ENCODE measurements at regions not wholly inside any gene's neighbourhood (a gene's known extent, or its start where the extent isn't known, plus 50 kb on each side); places are given as distances from the start of the nearest gene placed in this dataset.

DNA sequence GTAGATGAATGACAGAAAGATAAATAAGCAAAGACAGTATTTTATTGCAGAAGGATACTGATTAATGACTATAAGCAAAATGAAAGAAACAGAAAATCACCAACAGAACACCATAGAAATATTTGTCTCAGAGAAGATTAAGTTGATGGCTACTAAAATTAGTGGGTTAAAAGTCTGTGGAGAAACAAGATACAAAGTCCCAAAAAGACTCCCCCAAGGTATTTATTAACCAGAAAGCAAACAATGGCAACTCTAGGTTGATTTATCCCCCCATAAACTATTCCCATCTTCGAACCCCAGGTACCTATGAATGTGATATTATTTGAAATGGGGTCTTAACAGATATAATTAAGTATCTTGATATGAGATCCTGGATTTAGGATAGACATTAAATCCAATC lies 1104.5 kb upstream of the PHF14 start:
- TF ChIP-seq REST (IDR thresholded peaks at IDR 0.05; ENCODE audit: borderline replicate concordance) (no peak), POLR2AphosphoS5 (IDR thresholded peaks at IDR 0.05) (no peak), TAF1 (IDR thresholded peaks at IDR 0.05; ENCODE audit: low read depth) (no peak), MXI1 (conservative IDR thresholded peaks at IDR 0.05; ENCODE audit: poor library complexity, severe bottlenecking) (no peak), EP300 (conservative IDR thresholded peaks at IDR 0.05; ENCODE audit: poor library complexity, severe bottlenecking) (no peak)
- TF ChIP-seq, protein P1, sequence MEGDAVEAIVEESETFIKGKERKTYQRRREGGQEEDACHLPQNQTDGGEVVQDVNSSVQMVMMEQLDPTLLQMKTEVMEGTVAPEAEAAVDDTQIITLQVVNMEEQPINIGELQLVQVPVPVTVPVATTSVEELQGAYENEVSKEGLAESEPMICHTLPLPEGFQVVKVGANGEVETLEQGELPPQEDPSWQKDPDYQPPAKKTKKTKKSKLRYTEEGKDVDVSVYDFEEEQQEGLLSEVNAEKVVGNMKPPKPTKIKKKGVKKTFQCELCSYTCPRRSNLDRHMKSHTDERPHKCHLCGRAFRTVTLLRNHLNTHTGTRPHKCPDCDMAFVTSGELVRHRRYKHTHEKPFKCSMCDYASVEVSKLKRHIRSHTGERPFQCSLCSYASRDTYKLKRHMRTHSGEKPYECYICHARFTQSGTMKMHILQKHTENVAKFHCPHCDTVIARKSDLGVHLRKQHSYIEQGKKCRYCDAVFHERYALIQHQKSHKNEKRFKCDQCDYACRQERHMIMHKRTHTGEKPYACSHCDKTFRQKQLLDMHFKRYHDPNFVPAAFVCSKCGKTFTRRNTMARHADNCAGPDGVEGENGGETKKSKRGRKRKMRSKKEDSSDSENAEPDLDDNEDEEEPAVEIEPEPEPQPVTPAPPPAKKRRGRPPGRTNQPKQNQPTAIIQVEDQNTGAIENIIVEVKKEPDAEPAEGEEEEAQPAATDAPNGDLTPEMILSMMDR (IDR thresholded peaks at IDR 0.05; ENCODE audit: poor library complexity, severe bottlenecking), result no peak
- Histone ChIP-seq H3K4me2 (ENCODE audit: low read length) (no peak overlapping the region), H3F3A (ENCODE audit: insufficient read depth, low read length, poor library complexity, severe bottlenecking) (no peaks in the 10 kb centered on the region), H3K27ac (ENCODE audit: low read length) (no peak overlapping the region), H3K9me2 (ENCODE audit: insufficient read depth, low read length) (no peaks in the 10 kb centered on the region), H3K36me3 (ENCODE audit: insufficient read depth, low read length) (no peaks in the 10 kb centered on the region), H2AFZ (ENCODE audit: low read depth, low read length) (no peak overlapping the region), H3K9ac (ENCODE audit: low read length) (no peak overlapping the region), H3K79me2 (replicated peaks; ENCODE audit: insufficient read depth, low read length) (no peaks in the 10 kb centered on the region), H3K9me3 (ENCODE audit: low read length) (no peaks in the 10 kb centered on the region), H3K4me3 (ENCODE audit: low read length) (no peak overlapping the region), H4K20me1 (ENCODE audit: insufficient read depth) (no peaks in the 10 kb centered on the region), H3K27me3 (ENCODE audit: insufficient read depth, low read depth, low read length) (no peaks in the 10 kb centered on the region)

DNA sequence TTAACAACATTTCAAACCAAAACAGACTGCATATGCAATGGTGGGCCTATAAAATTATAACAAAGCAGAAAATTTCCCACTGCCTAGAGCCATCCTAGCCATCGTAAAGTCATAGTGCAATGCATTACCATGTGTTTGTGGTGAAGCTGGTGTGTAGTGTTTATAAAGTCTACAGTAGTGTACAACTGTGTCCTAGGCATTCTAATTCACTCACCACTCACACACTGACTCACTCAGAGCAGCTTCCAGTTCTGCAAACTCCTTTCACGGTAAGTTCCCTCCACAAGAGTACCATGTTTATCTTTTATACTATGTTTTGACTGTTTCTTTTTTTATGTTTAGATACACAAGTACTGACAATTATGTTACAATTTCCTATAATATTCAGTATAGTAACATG lies 1104.1 kb upstream of the PHF14 start:
- Histone ChIP-seq H3K9me3 (ENCODE audit: low read length) (no peaks in the 10 kb centered on the region), H3K9me2 (ENCODE audit: insufficient read depth, low read length) (no peaks in the 10 kb centered on the region), H3K9ac (ENCODE audit: low read length) (no peak overlapping the region), H3K79me2 (replicated peaks; ENCODE audit: insufficient read depth, low read length) (no peaks in the 10 kb centered on the region), H2AFZ (ENCODE audit: low read depth, low read length) (no peak overlapping the region), H3F3A (ENCODE audit: insufficient read depth, low read length, poor library complexity, severe bottlenecking) (no peaks in the 10 kb centered on the region), H3K4me2 (ENCODE audit: low read length) (no peak overlapping the region), H3K27me3 (ENCODE audit: insufficient read depth, low read depth, low read length) (no peaks in the 10 kb centered on the region), H3K4me3 (ENCODE audit: low read length) (no peak overlapping the region), H3K36me3 (ENCODE audit: insufficient read depth, low read length) (no peaks in the 10 kb centered on the region), H3K27ac (ENCODE audit: low read length) (no peak overlapping the region), H4K20me1 (ENCODE audit: insufficient read depth) (no peaks in the 10 kb centered on the region)
- no peak for TF ChIP-seq SMC3 (conservative IDR thresholded peaks at IDR 0.05; ENCODE audit: poor library complexity)
- no peak for TF ChIP-seq EP300 (conservative IDR thresholded peaks at IDR 0.05; ENCODE audit: poor library complexity, severe bottlenecking)
- TF ChIP-seq TAF1 (IDR thresholded peaks at IDR 0.05; ENCODE audit: low read depth), result no peak
- no peak for TF ChIP-seq RAD21 (conservative IDR thresholded peaks at IDR 0.05)
- TF ChIP-seq, protein P1 (IDR thresholded peaks at IDR 0.05; ENCODE audit: poor library complexity, severe bottlenecking), result no peak
- TF ChIP-seq MXI1 (conservative IDR thresholded peaks at IDR 0.05; ENCODE audit: poor library complexity, severe bottlenecking), result no peak
- no peak for TF ChIP-seq REST (IDR thresholded peaks at IDR 0.05; ENCODE audit: borderline replicate concordance)
- no peak for TF ChIP-seq EZH2 (IDR thresholded peaks at IDR 0.05; ENCODE audit: borderline replicate concordance, insufficient read depth, low read length, poor library complexity, severe bottlenecking)
- no peak for TF ChIP-seq POLR2AphosphoS5 (IDR thresholded peaks at IDR 0.05)

Measured in neural cell (in vitro differentiated cells).